ENCODE measurements at regions not wholly inside any gene's neighbourhood (a gene's known extent, or its start where the extent isn't known, plus 50 kb on each side); places are given as distances from the start of the nearest gene placed in this dataset.

DNA sequence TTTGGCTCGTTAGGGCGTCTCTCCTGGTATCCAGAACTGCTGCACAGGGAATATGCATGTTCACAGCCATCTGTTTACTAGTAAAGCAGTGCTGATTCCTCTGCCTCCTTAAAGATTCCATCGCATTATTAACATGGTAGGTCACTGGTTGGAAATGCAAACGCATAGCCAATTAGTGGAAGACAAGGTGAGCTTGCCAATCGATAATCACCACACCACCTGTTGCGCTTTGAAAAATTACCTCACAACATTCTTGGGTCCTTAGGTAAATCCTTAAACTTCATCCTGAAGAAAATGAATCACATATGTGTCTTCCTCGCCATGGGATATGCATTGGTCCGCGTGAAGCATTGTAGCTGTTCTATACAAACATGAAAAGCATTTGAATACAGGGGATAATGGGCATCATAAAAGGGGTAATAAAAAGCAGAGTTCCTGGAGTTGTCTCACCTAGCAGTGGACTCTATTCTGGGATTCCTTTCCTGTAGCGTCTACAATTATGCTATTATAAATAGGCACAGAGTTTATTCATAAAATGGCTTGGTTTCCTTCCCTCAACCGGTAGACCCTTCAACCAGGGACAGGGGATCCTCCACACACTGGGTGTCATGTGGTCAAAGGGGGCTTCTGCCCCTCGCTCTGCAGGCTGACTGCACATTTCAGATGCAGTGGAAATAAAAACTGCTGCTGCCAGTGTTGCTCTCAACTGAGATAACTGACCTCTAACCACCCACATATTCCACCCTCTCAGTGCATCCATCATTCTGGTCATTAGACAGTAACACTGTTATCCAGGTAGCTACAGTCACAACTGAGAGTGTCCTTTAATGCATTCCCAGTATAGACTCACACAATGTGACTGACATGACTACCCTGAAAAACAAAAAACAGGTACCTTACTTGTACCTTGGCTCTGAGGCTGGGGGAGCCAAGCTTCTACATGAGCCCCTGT lies 389.2 kb upstream of the NFE2L3 start:
- no peaks in the 10 kb centered on the region for H3K9me3 ChIP-seq (ENCODE audit: control insufficient read depth in 2 of 2, low read length in 2 of 2)
- H3K27ac ChIP-seq (ENCODE audit: low read length): no peak overlapping the region
- H3K27me3 ChIP-seq (ENCODE audit: control insufficient read depth in 1 of 2, insufficient read depth in 2 of 2, low read length in 2 of 2): no peaks in the 10 kb centered on the region
- H3K4me1 ChIP-seq (ENCODE audit: control insufficient read depth, insufficient read depth, low read length): peaks cover 7% of the 10 kb centered on the region
- H3K36me3 ChIP-seq (ENCODE audit: control insufficient read depth in 2 of 2, insufficient read depth in 2 of 2, low read length in 2 of 2): no peaks in the 10 kb centered on the region
- no peak overlapping the region for H3K9ac ChIP-seq (ENCODE audit: low read length in 2 of 2)
- H3K4me3 ChIP-seq (ENCODE audit: low read length in 2 of 2): no peak overlapping the region

DNA sequence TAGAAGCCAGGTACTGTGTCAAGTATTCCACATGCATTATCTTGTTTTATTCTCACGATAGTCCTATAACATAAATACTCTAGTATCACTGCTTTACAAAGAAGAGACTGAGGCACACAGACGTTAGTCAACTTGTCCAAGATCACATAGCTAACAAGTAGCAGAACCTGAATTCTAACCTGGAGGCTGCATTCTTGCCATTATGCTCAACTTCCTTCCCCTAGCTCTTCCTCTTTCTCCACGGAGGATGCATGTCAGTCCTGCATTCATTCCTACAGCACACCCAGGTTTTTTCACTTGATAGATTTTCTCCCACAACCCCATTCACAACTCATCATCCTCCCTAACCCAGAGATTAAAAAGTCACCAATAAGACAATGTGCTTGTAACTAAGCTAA lies 388.5 kb upstream of the NFE2L3 start:
- peaks cover 7% of the 10 kb centered on the region for H3K4me1 ChIP-seq (ENCODE audit: control insufficient read depth, insufficient read depth, low read length)
- no peak overlapping the region for H3K27ac ChIP-seq (ENCODE audit: low read length)
- no peaks in the 10 kb centered on the region for H3K36me3 ChIP-seq (ENCODE audit: control insufficient read depth in 2 of 2, insufficient read depth in 2 of 2, low read length in 2 of 2)
- H3K27me3 ChIP-seq (ENCODE audit: control insufficient read depth in 1 of 2, insufficient read depth in 2 of 2, low read length in 2 of 2): no peaks in the 10 kb centered on the region
- H3K4me3 ChIP-seq (ENCODE audit: low read length in 2 of 2): no peak overlapping the region
- H3K9ac ChIP-seq (ENCODE audit: low read length in 2 of 2): no peak overlapping the region
- H3K9me3 ChIP-seq (ENCODE audit: control insufficient read depth in 2 of 2, low read length in 2 of 2): no peaks in the 10 kb centered on the region

DNA sequence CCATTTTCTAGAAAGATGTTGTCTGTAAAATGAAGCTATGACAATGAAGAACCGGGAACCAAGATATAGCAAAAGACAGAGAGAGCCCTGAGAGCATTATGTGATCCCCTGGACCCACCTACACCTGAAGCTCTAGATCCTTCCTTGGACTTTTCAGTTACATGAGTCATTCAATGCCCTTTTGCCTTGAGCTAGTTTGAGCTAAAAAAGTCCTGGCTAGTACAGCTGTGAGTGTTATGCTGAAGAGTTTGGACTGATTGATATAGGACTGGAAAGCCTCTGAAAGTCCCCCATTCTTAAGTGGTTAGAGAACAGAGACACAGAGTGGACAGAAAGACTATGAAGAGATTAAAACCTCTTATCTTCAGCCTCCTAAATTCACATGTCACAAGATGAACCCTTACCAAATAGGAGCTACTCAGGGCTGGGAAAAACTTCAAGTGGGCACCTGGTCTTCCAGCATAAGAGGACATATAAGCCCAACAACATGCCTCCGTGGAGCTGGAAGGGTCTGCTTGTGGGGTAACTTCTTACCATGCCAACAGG lies 386.8 kb upstream of the NFE2L3 start:
- H3K9ac ChIP-seq (ENCODE audit: low read length in 2 of 2): no peak overlapping the region
- no peaks in the 10 kb centered on the region for H3K9me3 ChIP-seq (ENCODE audit: control insufficient read depth in 2 of 2, low read length in 2 of 2)
- no peaks in the 10 kb centered on the region for H3K27me3 ChIP-seq (ENCODE audit: control insufficient read depth in 1 of 2, insufficient read depth in 2 of 2, low read length in 2 of 2)
- H3K4me3 ChIP-seq (ENCODE audit: low read length in 2 of 2): no peak overlapping the region
- no peaks in the 10 kb centered on the region for H3K36me3 ChIP-seq (ENCODE audit: control insufficient read depth in 2 of 2, insufficient read depth in 2 of 2, low read length in 2 of 2)
- H3K4me1 ChIP-seq (ENCODE audit: control insufficient read depth, insufficient read depth, low read length): peaks cover 7% of the 10 kb centered on the region
- peak overlapping the region; percentile 49 for H3K27ac ChIP-seq (ENCODE audit: low read length)

DNA sequence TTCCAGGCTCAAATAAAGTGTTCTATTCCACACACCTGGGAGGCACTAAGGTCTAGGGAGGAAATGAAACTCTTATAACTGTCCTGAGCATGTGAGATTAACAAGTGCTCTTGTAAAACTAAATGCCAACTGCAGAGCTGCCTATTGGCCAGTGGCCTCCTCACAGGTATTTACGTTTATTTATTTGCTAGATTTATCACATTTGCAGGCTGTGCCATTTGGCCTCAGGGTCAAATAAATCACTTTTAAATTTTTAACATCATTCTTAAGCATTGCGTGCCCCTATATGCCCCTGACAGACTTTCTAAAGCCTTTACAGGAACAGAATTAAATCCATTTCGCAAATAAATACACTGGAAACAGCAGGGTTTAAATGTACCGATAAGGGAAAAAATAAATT lies 381.8 kb upstream of the NFE2L3 start:
- Histone ChIP-seq H3K4me3 (ENCODE audit: low read length in 2 of 2) (no peak overlapping the region), H3K4me1 (ENCODE audit: control insufficient read depth, insufficient read depth, low read length) (peaks cover 7% of the 10 kb centered on the region), H3K36me3 (ENCODE audit: control insufficient read depth in 2 of 2, insufficient read depth in 2 of 2, low read length in 2 of 2) (no peaks in the 10 kb centered on the region), H3K27ac (ENCODE audit: low read length) (no peak overlapping the region), H3K9ac (ENCODE audit: low read length in 2 of 2) (no peak overlapping the region), H3K9me3 (ENCODE audit: control insufficient read depth in 2 of 2, low read length in 2 of 2) (no peaks in the 10 kb centered on the region), H3K27me3 (ENCODE audit: control insufficient read depth in 1 of 2, insufficient read depth in 2 of 2, low read length in 2 of 2) (no peaks in the 10 kb centered on the region)

DNA sequence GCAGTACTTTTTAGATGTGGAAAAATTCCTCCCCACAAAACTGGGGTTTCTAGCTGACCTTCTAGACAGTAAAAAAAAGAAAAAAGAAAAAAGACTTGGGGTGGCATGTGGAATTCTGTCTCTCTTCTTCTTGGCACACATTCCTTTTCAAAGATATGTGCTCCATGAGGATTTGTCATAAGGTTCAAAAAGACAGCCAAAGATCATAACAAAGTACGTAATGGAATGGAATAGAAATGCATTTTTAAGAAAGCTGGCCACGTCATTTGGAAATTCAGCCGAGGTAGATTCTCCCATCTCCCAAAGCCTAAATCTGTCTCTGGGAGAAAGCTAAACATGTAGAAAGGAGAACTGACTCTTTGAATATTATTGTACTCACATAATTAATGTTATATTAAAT lies 381.3 kb upstream of the NFE2L3 start:
- no peaks in the 10 kb centered on the region for H3K9me3 ChIP-seq (ENCODE audit: control insufficient read depth in 2 of 2, low read length in 2 of 2)
- H3K36me3 ChIP-seq (ENCODE audit: control insufficient read depth in 2 of 2, insufficient read depth in 2 of 2, low read length in 2 of 2): no peaks in the 10 kb centered on the region
- H3K4me1 ChIP-seq (ENCODE audit: control insufficient read depth, insufficient read depth, low read length): peaks cover 5% of the 10 kb centered on the region
- H3K27ac ChIP-seq (ENCODE audit: low read length): no peak overlapping the region
- no peak overlapping the region for H3K9ac ChIP-seq (ENCODE audit: low read length in 2 of 2)
- H3K4me3 ChIP-seq (ENCODE audit: low read length in 2 of 2): no peak overlapping the region
- no peaks in the 10 kb centered on the region for H3K27me3 ChIP-seq (ENCODE audit: control insufficient read depth in 1 of 2, insufficient read depth in 2 of 2, low read length in 2 of 2)

DNA sequence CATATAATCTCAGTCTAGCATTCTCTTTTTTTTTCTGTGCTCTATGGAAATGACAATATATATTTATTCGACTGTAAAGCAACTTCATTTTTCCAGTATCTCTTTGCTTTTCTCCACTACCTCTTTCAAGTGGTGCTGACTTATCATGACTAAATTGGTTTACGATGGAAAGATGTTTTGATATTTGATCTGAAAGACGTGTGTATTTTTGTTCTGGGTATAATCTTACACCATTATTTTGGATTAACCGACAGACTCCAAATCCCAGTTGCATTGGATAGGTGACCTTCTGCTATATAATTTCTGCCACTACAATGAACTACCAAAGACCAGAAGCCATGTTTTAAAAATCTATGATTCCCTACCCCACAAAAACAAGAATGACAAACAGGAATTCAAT lies 380.5 kb upstream of the NFE2L3 start:
- H3K4me3 ChIP-seq (ENCODE audit: low read length in 2 of 2): no peak overlapping the region
- no peaks in the 10 kb centered on the region for H3K27me3 ChIP-seq (ENCODE audit: control insufficient read depth in 1 of 2, insufficient read depth in 2 of 2, low read length in 2 of 2)
- no peak overlapping the region for H3K9ac ChIP-seq (ENCODE audit: low read length in 2 of 2)
- H3K4me1 ChIP-seq (ENCODE audit: control insufficient read depth, insufficient read depth, low read length): peaks cover 4% of the 10 kb centered on the region
- H3K36me3 ChIP-seq (ENCODE audit: control insufficient read depth in 2 of 2, insufficient read depth in 2 of 2, low read length in 2 of 2): no peaks in the 10 kb centered on the region
- H3K9me3 ChIP-seq (ENCODE audit: control insufficient read depth in 2 of 2, low read length in 2 of 2): no peaks in the 10 kb centered on the region
- no peak overlapping the region for H3K27ac ChIP-seq (ENCODE audit: low read length)

DNA sequence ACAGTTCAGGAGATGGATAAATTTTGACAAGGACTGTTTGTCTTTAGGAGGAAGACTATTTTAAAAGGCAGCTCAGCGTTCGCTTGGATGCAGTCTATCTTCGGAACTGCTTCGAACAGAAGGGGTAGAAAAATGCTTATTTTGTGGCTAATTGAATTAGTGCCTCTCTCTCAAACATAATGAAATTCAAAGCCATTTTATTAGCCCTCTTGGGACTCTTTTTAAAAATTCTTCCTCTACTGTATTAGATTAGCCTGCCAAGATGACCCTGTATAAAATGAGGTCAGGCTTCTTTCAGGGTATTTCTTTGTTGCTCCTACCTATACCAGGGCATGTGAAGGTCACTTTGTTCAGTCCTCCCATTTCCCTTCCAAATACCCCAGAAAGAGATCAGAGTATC lies 379.2 kb upstream of the NFE2L3 start:
- H3K9ac ChIP-seq (ENCODE audit: low read length in 2 of 2): no peak overlapping the region
- peaks cover 7% of the 10 kb centered on the region for H3K4me1 ChIP-seq (ENCODE audit: control insufficient read depth, insufficient read depth, low read length)
- no peaks in the 10 kb centered on the region for H3K9me3 ChIP-seq (ENCODE audit: control insufficient read depth in 2 of 2, low read length in 2 of 2)
- no peak overlapping the region for H3K4me3 ChIP-seq (ENCODE audit: low read length in 2 of 2)
- no peak overlapping the region for H3K27ac ChIP-seq (ENCODE audit: low read length)
- H3K27me3 ChIP-seq (ENCODE audit: control insufficient read depth in 1 of 2, insufficient read depth in 2 of 2, low read length in 2 of 2): no peaks in the 10 kb centered on the region
- H3K36me3 ChIP-seq (ENCODE audit: control insufficient read depth in 2 of 2, insufficient read depth in 2 of 2, low read length in 2 of 2): no peaks in the 10 kb centered on the region

DNA sequence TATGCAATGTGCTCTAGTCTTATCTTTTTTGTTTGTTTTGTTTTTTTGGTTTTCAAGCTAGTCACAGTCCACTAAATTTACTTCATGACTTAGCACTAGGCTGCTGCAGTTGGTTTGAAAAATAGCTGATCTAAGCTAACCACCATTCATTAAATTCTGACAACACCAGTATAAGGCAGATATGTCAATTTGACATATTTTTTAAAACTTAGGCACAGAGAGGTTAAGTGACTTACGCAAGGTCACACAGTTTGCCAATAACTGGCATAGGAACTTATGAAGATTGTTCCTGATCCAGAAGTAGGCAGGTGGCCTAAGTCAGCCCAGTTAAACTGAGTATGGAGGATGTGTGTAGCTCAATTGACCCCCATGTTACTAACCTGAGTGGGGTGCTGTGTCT lies 377.3 kb upstream of the NFE2L3 start:
- Histone ChIP-seq H3K27ac (ENCODE audit: low read length) (no peak overlapping the region), H3K36me3 (ENCODE audit: control insufficient read depth in 2 of 2, insufficient read depth in 2 of 2, low read length in 2 of 2) (no peaks in the 10 kb centered on the region), H3K27me3 (ENCODE audit: control insufficient read depth in 1 of 2, insufficient read depth in 2 of 2, low read length in 2 of 2) (no peaks in the 10 kb centered on the region), H3K9ac (ENCODE audit: low read length in 2 of 2) (no peak overlapping the region), H3K4me3 (ENCODE audit: low read length in 2 of 2) (no peak overlapping the region), H3K4me1 (ENCODE audit: control insufficient read depth, insufficient read depth, low read length) (peaks cover 7% of the 10 kb centered on the region), H3K9me3 (ENCODE audit: control insufficient read depth in 2 of 2, low read length in 2 of 2) (no peaks in the 10 kb centered on the region)

DNA sequence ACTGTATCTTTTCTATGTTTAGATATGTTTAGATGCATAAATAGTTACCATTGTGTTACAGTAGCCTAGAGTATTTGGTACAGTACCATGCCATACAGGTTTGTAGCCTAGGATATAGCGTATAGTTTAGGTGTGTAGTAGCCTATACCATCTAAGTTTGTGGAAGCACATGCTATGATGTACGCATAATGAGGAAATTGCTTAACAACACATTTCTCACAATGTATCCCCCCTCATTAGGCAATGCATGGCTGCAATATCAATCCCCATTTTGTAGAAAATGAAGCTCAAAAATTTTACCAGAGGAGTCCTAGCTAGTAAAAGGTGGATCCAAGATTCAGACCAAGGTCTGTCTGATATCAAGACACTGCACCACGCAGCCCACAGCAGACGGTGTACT lies 376.4 kb upstream of the NFE2L3 start:
- Histone ChIP-seq H3K27me3 (ENCODE audit: control insufficient read depth in 1 of 2, insufficient read depth in 2 of 2, low read length in 2 of 2) (no peaks in the 10 kb centered on the region), H3K9ac (ENCODE audit: low read length in 2 of 2) (no peak overlapping the region), H3K27ac (ENCODE audit: low read length) (no peak overlapping the region), H3K36me3 (ENCODE audit: control insufficient read depth in 2 of 2, insufficient read depth in 2 of 2, low read length in 2 of 2) (no peaks in the 10 kb centered on the region), H3K9me3 (ENCODE audit: control insufficient read depth in 2 of 2, low read length in 2 of 2) (no peaks in the 10 kb centered on the region), H3K4me3 (ENCODE audit: low read length in 2 of 2) (no peak overlapping the region), H3K4me1 (ENCODE audit: control insufficient read depth, insufficient read depth, low read length) (peaks cover 7% of the 10 kb centered on the region)

DNA sequence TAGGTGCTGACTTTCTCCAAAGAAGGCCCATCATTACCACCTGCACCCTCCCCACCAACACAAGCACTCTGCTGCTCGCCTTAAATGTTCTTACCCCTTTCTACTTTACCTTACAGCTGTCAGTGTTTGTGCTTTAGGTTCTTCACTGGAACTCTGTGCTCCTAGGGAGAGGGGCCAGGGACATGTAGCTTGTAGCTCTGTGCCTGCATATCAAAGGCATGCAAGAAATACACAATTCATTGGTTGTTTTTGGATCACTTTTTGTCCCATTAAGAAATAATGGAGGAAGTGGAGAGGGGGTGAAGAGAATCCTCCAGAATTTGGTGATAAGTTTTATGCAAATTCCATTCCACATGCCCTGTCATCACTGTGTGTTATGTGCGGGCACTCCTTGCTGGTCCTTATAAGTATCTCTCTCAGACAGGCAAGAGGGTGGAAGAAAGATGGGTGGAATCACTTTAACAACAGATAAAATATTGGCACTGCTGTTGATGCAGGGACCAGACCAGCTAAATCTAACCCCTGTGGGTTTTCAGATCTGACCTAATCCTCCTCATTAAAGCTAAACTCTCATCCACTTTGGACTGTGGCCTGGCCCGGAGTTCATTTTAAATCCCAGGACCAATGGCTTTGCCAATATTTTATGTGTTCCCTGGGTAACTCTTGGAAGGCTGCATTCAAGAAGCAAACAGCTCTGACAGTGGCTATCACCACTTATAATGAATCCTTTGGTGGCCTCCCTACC lies 375.8 kb upstream of the NFE2L3 start:
- Histone ChIP-seq H3K9me3 (ENCODE audit: control insufficient read depth in 2 of 2, low read length in 2 of 2) (no peaks in the 10 kb centered on the region), H3K4me3 (ENCODE audit: low read length in 2 of 2) (no peak overlapping the region), H3K9ac (ENCODE audit: low read length in 2 of 2) (no peak overlapping the region), H3K27ac (ENCODE audit: low read length) (no peak overlapping the region), H3K27me3 (ENCODE audit: control insufficient read depth in 1 of 2, insufficient read depth in 2 of 2, low read length in 2 of 2) (no peaks in the 10 kb centered on the region), H3K4me1 (ENCODE audit: control insufficient read depth, insufficient read depth, low read length) (peaks cover 7% of the 10 kb centered on the region), H3K36me3 (ENCODE audit: control insufficient read depth in 2 of 2, insufficient read depth in 2 of 2, low read length in 2 of 2) (no peaks in the 10 kb centered on the region)

Data from stomach smooth muscle (tissue), 2 donors.